ENCODE measurements at regions not wholly inside any gene's neighbourhood (a gene's known extent, or its start where the extent isn't known, plus 50 kb on each side); places are given as distances from the start of the nearest gene placed in this dataset.
"Not testable (repeated sequence)": the region's sequence is repeated elsewhere in the genome, so short reads cannot be mapped to it uniquely, and the experiment has no call there.

DNA sequence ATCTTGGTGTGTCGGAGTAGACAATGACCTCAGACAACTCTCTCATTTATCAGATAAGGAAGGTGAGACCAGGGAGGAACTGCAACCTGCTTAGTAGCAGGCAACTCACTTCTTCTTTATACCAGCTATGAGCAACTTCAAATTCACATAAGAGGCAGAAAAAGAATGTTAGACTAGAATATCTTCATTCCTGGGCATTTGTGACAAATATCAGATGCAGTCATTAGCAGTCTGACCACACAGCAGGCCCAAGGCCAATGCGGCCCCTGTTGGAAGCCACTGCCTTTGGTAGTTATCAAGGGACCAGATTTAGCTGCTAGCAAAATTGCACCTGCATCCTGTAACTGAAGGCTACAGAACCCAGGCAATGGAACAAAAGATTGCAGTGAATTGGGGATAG is 219.2 kb upstream of the RASGEF1B start:
- no peak overlapping the region for H3K4me3 ChIP-seq (ENCODE audit: low read length)
- peaks cover 3% of the 10 kb centered on the region for H3K27me3 ChIP-seq (ENCODE audit: control insufficient read depth, insufficient read depth, low read length)
- no peaks in the 10 kb centered on the region for H3K36me3 ChIP-seq (ENCODE audit: insufficient read depth, low read length)
- no peak overlapping the region for H3K9ac ChIP-seq (ENCODE audit: low read depth, low read length)
- H3K4me1 ChIP-seq (ENCODE audit: control insufficient read depth, insufficient read depth, low read length), result no peaks in the 10 kb centered on the region
- H3K4me2 ChIP-seq (ENCODE audit: low read length), result no peak overlapping the region
- H3K9me3 ChIP-seq (replicated peaks; ENCODE audit: low read length), result no peaks in the 10 kb centered on the region

DNA sequence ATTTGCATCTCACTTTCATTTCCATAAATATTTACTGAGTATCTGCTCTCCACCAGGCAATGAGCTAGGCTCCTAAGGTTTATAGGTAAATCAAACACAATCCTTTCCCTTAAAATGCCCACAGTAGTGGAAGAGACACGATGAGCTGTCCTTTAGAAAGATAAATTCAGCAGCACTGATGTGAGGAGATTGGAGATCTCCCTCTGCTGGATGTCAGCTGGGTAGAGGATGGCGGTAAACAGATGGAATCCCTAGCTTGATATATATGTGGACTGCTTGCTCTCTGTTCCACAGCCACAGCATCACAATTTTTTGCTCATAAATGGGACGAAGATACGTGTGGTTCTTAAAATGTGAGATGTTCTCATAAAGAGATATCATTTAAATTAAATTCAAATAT is 216.4 kb upstream of the RASGEF1B start:
- Histone ChIP-seq H3K9me3 (replicated peaks; ENCODE audit: low read length) (no peaks in the 10 kb centered on the region), H3K4me1 (ENCODE audit: control insufficient read depth, insufficient read depth, low read length) (peaks cover 12% of the 10 kb centered on the region), H3K9ac (ENCODE audit: low read depth, low read length) (no peak overlapping the region), H3K4me3 (ENCODE audit: low read length) (no peak overlapping the region), H3K36me3 (ENCODE audit: insufficient read depth, low read length) (no peaks in the 10 kb centered on the region), H3K4me2 (ENCODE audit: low read length) (no peak overlapping the region), H3K27me3 (ENCODE audit: control insufficient read depth, insufficient read depth, low read length) (no peaks in the 10 kb centered on the region)

DNA sequence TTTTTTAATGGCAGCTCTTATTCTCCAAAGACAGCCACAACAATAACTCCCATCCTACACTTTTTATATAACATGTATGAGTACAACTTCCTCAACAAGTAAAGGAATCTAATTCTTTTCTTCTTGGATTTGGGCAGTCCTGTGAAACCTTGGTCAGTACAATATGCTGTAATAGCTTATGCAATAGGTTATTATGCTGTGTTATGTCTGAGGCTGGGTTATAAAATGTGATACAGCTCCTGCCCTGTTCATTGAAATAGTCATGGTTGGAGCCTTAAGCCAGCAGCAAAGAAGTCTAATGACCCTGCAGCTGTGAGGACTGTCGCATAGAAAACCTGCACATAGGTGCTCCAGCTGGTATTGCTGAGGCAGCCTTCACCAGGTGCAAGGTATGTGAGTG is 215.8 kb upstream of the RASGEF1B start:
- Histone ChIP-seq H3K4me1 (ENCODE audit: control insufficient read depth, insufficient read depth, low read length) (peaks cover 12% of the 10 kb centered on the region), H3K4me3 (ENCODE audit: low read length) (no peak overlapping the region), H3K36me3 (ENCODE audit: insufficient read depth, low read length) (no peaks in the 10 kb centered on the region), H3K27me3 (ENCODE audit: control insufficient read depth, insufficient read depth, low read length) (no peaks in the 10 kb centered on the region), H3K9me3 (replicated peaks; ENCODE audit: low read length) (no peaks in the 10 kb centered on the region), H3K4me2 (ENCODE audit: low read length) (no peak overlapping the region), H3K9ac (ENCODE audit: low read depth, low read length) (no peak overlapping the region)

DNA sequence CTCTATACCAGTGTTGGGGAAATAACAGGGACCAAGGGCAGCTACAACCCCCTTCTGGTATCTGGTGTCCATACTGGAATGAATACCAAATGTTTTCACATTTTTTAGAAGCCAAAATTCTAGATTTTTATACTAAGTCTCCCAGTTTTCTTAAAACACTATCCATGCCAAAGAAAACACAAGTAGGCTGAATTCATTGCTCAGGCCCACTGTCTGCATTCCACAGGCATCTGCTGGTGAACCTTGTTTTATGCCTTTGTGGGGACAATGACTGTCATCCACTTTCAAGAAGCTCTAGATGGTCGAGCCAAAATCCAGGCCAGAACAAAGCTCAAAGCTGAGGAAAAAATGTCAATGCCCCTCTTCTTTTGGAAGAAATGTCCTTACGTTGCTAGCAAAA is 213.4 kb upstream of the RASGEF1B start:
- H3K4me2 ChIP-seq (ENCODE audit: low read length), result no peak overlapping the region
- H3K9me3 ChIP-seq (replicated peaks; ENCODE audit: low read length), result no peaks in the 10 kb centered on the region
- no peak overlapping the region for H3K4me3 ChIP-seq (ENCODE audit: low read length)
- H3K4me1 ChIP-seq (ENCODE audit: control insufficient read depth, insufficient read depth, low read length), result peaks cover 12% of the 10 kb centered on the region
- H3K36me3 ChIP-seq (ENCODE audit: insufficient read depth, low read length), result no peaks in the 10 kb centered on the region
- no peak overlapping the region for H3K9ac ChIP-seq (ENCODE audit: low read depth, low read length)
- no peaks in the 10 kb centered on the region for H3K27me3 ChIP-seq (ENCODE audit: control insufficient read depth, insufficient read depth, low read length)

DNA sequence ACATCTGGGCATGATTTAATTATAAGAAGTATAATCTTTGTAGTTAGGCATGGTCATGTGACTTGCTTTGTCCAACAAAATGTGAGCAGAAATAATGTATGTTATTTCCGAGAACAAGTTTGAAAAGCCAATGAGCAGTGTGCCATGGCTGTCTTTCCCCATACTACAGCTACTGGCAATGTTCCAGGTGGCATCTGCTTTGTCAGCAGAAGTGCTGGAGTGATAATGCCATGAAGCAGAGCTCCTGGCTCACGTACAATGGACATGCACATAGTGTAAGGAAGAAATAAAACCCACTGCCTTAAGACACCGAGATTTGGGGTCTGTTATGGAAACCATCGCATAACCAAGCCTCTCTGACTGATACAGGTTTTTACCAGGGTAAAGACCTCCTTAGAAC is 212.6 kb upstream of the RASGEF1B start:
- no peak overlapping the region for H3K4me2 ChIP-seq (ENCODE audit: low read length)
- H3K36me3 ChIP-seq (ENCODE audit: insufficient read depth, low read length), result no peaks in the 10 kb centered on the region
- H3K27me3 ChIP-seq (ENCODE audit: control insufficient read depth, insufficient read depth, low read length), result no peaks in the 10 kb centered on the region
- H3K4me1 ChIP-seq (ENCODE audit: control insufficient read depth, insufficient read depth, low read length), result peaks cover 12% of the 10 kb centered on the region
- H3K9me3 ChIP-seq (replicated peaks; ENCODE audit: low read length), result no peaks in the 10 kb centered on the region
- H3K4me3 ChIP-seq (ENCODE audit: low read length), result no peak overlapping the region
- no peak overlapping the region for H3K9ac ChIP-seq (ENCODE audit: low read depth, low read length)

DNA sequence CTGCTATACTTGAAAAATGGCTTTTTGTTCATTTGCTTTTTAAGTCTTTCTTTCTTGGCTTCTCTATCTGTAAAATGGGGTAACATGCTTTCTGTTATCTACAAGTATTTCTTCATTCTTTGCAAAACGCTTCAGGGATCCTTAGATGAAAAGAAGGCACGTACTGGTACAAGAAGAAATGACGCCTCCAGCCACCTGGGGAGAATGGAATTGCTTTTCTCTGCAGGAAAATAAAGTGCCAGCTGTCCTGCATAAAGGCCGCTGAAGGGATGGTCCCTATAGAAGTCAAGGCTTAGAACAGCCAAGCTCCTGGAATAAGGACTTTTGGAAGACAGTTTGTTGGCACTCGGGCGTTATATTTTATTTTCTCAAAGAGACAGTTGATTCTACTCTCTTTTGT is 210.8 kb upstream of the RASGEF1B start:
- no peak overlapping the region for H3K9ac ChIP-seq (ENCODE audit: low read depth, low read length)

DNA sequence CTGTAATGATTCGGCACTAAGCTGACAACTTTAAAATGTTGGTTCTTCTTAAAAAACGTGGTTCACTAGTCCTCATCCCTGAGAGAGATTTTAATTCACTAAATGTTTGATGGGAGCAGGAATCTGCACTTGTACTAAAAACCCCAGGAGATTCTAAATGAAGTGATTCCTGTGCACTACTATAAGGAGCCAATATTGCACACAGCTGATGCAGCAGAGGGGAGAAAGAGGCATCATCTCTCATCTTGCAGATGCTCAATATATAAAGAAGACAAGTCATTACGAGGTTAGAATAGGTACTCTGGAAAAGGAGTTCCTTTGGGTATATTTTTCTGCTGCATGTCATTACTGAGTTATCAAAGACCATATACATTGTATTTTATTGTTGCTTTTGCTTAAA is 207.6 kb upstream of the RASGEF1B start:
- no peak overlapping the region for H3K9ac ChIP-seq (ENCODE audit: low read depth, low read length)
- no peak overlapping the region for H3K4me2 ChIP-seq (ENCODE audit: low read length)
- peaks cover under 1% of the 10 kb centered on the region for H3K4me1 ChIP-seq (ENCODE audit: control insufficient read depth, insufficient read depth, low read length)
- H3K36me3 ChIP-seq (ENCODE audit: insufficient read depth, low read length), result no peaks in the 10 kb centered on the region
- H3K4me3 ChIP-seq (ENCODE audit: low read length), result no peak overlapping the region
- no peaks in the 10 kb centered on the region for H3K9me3 ChIP-seq (replicated peaks; ENCODE audit: low read length)
- no peaks in the 10 kb centered on the region for H3K27me3 ChIP-seq (ENCODE audit: control insufficient read depth, insufficient read depth, low read length)

More for the DNA sequence above, 210.8 kb upstream of the RASGEF1B start:
- no peak overlapping the region for H3K4me2 ChIP-seq (ENCODE audit: low read length)
- H3K9me3 ChIP-seq (replicated peaks; ENCODE audit: low read length), result no peaks in the 10 kb centered on the region
- peaks cover 12% of the 10 kb centered on the region for H3K4me1 ChIP-seq (ENCODE audit: control insufficient read depth, insufficient read depth, low read length)
- H3K27me3 ChIP-seq (ENCODE audit: control insufficient read depth, insufficient read depth, low read length), result no peaks in the 10 kb centered on the region
- no peaks in the 10 kb centered on the region for H3K36me3 ChIP-seq (ENCODE audit: insufficient read depth, low read length)
- no peak overlapping the region for H3K4me3 ChIP-seq (ENCODE audit: low read length)

DNA sequence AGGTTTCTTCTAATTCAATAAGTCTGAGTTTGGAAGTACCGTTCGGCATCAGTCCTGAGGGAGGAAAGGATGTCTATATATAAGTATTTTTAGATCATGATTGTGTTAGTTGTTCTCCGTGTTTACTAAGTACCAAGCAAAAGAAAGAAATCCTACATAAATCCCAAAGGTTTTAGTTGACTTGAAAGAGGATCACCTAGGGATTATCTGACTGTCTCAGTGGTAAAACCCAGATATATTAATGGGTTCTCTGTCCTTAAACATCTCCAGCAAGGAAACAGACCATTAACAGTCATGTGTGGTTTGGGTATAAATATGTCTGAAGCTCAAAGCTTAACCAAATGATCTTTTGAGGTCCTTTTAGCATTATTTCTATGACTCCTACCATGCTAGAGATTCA is 207.1 kb upstream of the RASGEF1B start:
- Histone ChIP-seq H3K27me3 (ENCODE audit: control insufficient read depth, insufficient read depth, low read length) (no peaks in the 10 kb centered on the region), H3K9me3 (replicated peaks; ENCODE audit: low read length) (no peaks in the 10 kb centered on the region), H3K9ac (ENCODE audit: low read depth, low read length) (no peak overlapping the region), H3K4me3 (ENCODE audit: low read length) (no peak overlapping the region), H3K36me3 (ENCODE audit: insufficient read depth, low read length) (no peaks in the 10 kb centered on the region), H3K4me1 (ENCODE audit: control insufficient read depth, insufficient read depth, low read length) (no peaks in the 10 kb centered on the region), H3K4me2 (ENCODE audit: low read length) (no peak overlapping the region)

DNA sequence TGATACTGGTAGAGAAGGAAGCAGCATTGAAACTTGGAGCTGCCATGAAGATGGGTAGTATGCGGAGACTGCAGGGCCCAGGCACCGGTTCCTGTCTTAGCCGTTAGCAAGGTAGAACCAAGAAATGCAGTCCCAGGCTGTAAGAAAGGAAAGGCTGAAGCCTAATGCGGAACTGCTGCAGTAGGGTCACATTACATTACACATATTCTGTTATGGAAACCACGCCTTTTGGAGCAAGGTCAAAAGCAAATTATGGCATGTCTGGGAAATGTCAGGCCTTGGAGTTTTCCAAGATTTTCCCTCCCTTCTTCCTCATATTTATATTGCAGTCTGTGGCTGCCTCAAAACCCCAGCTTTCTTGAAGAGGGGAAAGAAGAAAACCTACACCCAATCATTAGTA is 204.8 kb upstream of the RASGEF1B start:
- H3K4me3 ChIP-seq (ENCODE audit: low read length), result no peak overlapping the region
- H3K4me1 ChIP-seq (ENCODE audit: control insufficient read depth, insufficient read depth, low read length), result no peaks in the 10 kb centered on the region
- H3K4me2 ChIP-seq (ENCODE audit: low read length), result no peak overlapping the region
- H3K9ac ChIP-seq (ENCODE audit: low read depth, low read length), result no peak overlapping the region
- H3K9me3 ChIP-seq (replicated peaks; ENCODE audit: low read length), result no peaks in the 10 kb centered on the region
- H3K27me3 ChIP-seq (ENCODE audit: control insufficient read depth, insufficient read depth, low read length), result no peaks in the 10 kb centered on the region
- no peaks in the 10 kb centered on the region for H3K36me3 ChIP-seq (ENCODE audit: insufficient read depth, low read length)

DNA sequence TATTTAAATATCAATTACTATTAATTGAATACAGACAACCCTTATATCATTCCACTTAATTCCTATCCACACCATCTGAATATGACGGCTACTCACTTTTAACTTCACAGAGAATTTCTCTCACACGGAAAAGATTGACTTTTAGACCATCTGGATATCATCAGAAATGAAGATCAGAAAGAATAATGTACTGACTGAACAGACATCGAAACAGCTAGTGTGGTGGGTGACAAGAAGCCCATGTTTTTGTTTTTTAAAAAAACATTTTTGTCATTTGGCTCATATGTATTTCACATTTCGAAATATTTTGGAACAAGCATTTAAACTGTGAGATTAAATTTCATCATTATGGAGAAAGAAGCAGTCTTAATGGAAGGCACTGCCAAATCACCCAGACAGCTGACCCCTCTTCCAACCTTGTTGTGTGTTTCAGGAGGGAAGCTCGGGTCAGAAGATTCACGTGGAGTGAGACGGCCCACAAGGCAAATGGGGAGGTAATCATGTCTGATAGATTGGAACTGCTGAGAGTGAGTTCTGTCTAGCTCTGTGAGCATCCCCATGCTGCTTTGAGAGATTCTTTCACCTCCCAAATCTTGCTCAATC is 204.2 kb upstream of the RASGEF1B start:
- Histone ChIP-seq H3K4me3 (ENCODE audit: low read length) (no peak overlapping the region), H3K9me3 (replicated peaks; ENCODE audit: low read length) (no peaks in the 10 kb centered on the region), H3K9ac (ENCODE audit: low read depth, low read length) (no peak overlapping the region), H3K4me1 (ENCODE audit: control insufficient read depth, insufficient read depth, low read length) (no peaks in the 10 kb centered on the region), H3K36me3 (ENCODE audit: insufficient read depth, low read length) (no peaks in the 10 kb centered on the region), H3K27me3 (ENCODE audit: control insufficient read depth, insufficient read depth, low read length) (no peaks in the 10 kb centered on the region), H3K4me2 (ENCODE audit: low read length) (no peak overlapping the region)

DNA sequence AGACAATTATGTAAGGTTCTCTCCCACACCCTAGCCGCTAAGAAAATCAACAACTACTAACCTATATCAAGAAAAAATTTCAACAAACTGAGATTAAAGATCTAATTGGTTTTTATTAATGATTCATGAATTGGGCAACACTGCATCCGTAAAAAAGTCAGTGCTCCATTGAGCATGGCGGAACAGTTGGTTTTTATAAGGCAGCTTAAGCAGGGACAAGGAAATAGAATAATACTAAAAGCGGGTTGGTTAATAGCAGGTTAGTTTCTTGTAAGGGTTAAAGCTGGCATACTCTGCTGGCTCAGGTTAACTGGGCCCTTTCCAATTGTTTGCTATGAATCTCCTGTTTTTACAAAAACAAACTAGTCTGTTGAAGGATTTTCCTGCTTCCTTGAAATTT is 202.3 kb upstream of the RASGEF1B start:
- Histone ChIP-seq H3K4me2 (ENCODE audit: low read length) (no peak overlapping the region), H3K9me3 (replicated peaks; ENCODE audit: low read length) (no peaks in the 10 kb centered on the region), H3K9ac (ENCODE audit: low read depth, low read length) (no peak overlapping the region), H3K4me1 (ENCODE audit: control insufficient read depth, insufficient read depth, low read length) (no peaks in the 10 kb centered on the region), H3K27me3 (ENCODE audit: control insufficient read depth, insufficient read depth, low read length) (no peaks in the 10 kb centered on the region), H3K36me3 (ENCODE audit: insufficient read depth, low read length) (no peaks in the 10 kb centered on the region), H3K4me3 (ENCODE audit: low read length) (no peak overlapping the region)

DNA sequence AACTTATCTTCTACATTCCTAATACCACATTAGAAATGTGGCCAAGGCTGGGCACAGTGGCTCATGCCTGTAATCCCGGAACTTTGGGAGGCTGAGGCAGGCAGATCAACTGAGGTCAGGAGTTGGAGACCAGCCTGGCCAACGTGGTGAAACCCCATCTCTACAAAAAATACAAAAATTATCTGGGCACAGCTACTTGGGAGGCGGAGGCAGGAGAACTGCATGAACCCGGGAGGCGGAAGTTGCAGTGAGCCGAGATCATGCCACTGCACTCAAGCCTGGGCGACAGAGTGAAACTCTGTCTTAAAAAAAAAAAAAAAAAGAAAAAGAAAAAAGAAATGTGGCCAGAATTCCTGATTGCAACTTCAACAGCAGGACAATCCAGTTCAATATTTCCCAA is 196.6 kb upstream of the RASGEF1B start:
- H3K4me2 ChIP-seq (ENCODE audit: low read length); H3K9ac ChIP-seq (ENCODE audit: low read depth, low read length); H3K4me3 ChIP-seq (ENCODE audit: low read length); H3K36me3 ChIP-seq (ENCODE audit: insufficient read depth, low read length); H3K27me3 ChIP-seq (ENCODE audit: control insufficient read depth, insufficient read depth, low read length); H3K4me1 ChIP-seq (ENCODE audit: control insufficient read depth, insufficient read depth, low read length); H3K9me3 ChIP-seq (replicated peaks; ENCODE audit: low read length): not testable (repeated sequence)

Measured in skeletal muscle satellite cell (primary cell).